ENCODE measurements at regions not wholly inside any gene's neighbourhood (a gene's known extent, or its start where the extent isn't known, plus 50 kb on each side); places are given as distances from the start of the nearest gene placed in this dataset.

DNA sequence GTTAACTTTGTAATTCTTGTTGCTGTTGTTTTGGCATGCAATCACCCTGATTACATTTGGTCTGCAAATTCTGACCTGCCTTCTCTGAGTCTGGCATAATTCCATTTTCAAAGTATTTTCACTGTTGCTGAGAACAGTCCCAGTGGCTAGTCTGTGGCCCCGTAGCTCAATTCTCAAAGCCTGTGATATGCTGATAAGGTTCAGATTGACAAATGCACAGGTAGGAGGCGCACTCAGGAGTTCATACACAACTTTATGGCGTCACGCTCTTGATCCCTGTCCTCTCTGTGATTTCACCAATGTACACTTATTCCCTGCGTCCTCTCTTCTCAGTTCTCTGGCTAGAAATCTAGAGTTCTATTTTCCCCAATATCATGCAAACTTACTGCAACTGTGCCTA, 376.6 kb upstream of the SLCO3A1 start:
- DNase-seq: no peak

DNA sequence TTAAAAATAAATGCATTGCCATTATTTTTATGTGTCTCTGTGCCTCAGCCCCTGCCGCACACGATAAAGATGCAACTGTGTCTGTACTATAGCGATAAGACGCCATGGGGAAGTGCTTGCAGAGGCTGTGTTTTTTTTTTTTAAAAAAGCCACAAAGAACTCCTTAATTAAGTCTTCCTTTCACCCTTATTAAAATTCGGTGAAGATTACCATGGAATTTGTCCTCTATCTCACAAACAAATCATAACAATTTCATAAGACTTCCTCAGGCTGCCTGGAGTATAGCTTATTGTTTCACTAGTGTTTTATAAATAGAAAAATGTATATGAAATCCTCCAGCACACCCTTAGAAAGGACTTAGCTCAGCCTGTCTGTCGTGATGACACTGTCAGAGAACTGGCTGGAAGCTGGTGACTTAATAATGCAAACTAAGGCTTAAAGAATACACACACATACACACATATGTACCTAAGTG, 374.8 kb upstream of the SLCO3A1 start:
- DNase-seq: no peak

DNA sequence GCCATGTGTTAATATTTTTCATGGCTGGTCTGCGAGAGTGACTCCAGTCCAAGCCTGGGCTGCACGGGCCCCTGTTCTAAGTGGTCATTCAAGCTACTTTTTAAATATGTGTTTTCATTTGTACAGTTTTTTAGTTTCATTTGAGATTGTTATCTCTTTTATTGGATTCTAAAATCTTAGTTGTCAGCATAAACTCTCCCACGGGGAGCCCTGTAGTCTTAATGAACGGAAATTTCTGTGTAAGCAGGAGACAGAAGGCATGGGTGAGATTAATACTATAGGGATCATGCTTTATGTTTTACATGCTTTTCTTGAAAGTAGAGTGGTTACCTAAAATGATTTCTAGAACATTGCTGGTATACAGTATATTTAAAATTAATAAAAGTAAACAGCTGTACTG, 373.1 kb upstream of the SLCO3A1 start:
- DNase-seq: no peak

DNA sequence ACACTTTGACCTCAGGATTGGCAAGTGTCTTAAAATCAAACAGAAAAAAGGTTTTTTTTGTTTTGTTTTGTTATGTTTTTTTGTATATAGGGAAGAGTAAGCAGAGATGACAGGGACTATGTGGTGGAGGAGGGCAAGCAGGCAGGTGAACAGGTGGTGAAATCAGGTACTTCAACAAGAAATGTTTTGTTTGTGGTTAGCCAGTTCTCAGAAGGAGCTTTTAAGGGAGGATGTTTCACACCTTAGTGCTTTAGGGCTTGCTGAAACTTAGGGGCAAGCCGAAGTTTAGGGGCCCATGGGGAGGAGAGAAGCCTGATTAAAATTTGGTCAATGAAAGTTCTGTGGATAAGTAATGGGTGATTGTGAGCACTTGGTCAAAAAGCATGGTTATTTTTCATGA, 370.7 kb upstream of the SLCO3A1 start:
- no peak for DNase-seq

DNA sequence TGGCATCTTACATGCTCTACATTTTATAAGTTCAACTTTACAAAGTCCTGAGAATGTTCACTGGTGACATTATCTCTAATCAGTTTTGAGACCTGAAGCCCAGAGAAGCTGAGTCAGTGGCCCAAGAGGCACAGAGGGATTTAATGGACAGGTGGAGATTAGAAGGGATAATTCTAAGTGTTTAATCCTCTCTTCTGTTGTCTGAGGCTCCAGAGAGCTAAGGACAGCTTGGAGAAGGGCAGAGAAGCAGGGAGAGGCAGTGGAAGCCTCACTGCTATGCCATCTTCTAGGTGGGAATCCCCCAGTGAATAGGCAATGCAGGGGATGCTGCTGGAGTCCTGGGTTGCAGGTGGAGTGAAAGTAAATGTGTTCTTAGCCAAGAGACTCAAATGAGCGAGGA, 369.4 kb upstream of the SLCO3A1 start:
- DNase-seq: no peak

DNA sequence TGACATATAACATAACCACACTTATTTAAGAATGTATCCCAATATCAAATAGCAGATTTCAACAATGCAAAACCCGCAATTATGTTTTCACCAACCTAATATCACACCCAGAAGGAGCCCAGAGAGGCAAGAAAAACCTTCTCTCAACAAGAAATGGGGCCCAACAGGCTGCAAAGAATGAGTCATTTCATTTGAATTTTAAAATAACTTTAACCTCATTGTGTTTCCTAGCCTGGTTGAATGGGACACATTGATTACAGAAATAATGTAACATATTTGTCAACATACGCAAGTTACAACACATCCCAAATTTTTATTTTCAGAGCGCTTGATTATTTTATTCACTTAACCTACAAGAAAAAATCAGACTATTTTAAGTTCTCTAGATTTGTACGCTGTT, 365.1 kb upstream of the SLCO3A1 start:
- no peak for DNase-seq

DNA sequence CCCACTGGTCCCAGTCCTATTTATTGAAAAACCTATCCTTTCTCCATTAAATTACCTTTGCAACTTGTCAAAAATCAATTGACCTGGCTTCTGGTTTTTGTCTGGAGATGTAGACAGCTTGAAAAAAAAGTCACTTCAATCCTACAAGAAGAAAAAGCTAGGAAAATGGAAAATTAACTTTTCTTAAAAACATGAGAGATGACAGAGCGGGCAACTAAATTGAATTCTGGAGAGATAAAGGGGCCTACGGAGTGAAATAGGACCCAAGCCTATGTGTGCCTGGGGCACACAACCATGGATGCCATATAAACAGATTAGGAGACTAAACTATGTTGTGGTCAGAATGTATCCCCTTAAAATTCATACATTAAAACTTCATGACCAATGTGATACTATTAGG, 363.3 kb upstream of the SLCO3A1 start:
- DNase-seq: no peak

DNA sequence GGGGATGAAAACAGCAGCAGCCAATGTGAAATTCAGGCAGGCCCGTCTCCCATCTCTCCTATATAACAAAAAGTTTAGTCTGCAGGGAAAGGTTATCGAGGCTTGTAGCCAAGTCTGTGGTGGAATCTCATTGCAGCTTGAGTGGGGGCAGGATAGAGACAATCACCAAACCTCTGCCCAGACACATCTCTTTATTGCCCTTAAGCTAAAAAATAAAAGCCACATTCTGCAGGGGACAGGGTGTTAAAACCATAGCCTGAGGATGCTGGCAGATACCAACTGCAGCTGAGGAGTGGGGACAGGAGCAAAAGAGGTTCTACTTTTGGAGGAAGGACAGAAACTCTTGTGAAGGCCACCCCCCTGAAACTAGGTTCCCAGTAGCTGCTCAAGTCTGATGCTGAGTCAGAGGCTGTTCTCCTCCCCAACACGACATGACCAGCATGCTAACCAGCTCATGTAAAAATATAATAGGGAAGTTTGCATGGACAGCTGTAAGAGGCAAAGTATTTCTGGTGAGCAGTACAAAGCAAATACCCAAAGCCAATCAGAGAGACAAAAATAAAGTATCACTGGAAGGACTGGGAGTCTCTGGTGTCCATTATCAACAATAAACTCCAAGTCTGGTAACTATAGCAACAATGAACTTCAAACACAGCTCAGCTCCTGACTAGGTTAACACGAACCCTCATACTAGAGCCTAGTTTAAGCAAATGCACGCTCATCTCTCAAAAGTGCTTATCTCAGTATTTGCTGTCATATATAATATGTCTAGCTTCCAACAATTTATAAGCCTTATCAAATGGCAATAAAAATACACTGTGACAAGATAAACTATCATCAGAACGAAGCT, 362.2 kb upstream of the SLCO3A1 start:
- no peak for DNase-seq

DNA sequence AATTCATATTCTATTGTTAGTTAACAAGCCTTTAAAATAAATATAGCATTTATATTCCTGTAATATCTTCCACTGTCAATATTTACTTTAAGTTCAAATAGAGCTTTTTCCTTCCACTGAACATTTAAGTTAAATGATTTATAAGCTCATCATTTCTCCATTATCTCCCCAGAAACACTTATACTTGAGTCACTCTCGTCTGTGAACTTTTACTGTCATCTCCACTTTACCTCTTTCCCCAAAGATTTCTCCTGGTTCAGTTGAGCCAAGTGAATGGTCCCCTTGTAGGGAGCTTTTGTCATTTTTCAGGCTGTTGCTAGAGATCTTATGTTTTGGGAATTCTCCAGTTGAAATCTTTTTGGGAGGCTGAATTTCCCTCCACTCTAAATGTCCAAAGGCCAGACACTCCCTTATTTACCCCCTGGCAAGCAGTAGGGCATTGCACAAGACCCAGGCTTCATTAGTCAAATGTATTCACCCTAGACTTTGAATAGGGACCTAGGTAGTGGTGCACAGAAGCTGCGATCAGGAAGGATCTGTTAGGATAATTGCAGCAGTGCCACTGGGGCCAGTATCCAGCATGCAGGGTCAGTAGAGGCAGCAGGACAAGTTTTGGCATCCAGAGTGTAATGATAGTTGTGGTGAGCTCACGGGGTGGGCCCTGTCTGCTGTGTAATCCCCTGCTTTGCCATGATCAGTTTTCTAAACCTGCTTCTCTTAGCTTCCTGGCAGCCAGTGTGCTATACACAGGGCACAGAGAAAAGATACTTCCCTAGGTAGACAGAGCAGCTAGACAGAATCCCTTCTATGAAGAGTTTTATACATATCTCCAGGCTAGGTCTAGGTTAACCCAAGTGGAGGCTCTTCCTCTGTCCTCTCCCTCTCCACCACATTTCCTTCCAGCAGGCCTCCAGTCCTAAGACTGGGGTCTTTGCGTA, 356.5 kb upstream of the SLCO3A1 start:
- no peak for DNase-seq

DNA sequence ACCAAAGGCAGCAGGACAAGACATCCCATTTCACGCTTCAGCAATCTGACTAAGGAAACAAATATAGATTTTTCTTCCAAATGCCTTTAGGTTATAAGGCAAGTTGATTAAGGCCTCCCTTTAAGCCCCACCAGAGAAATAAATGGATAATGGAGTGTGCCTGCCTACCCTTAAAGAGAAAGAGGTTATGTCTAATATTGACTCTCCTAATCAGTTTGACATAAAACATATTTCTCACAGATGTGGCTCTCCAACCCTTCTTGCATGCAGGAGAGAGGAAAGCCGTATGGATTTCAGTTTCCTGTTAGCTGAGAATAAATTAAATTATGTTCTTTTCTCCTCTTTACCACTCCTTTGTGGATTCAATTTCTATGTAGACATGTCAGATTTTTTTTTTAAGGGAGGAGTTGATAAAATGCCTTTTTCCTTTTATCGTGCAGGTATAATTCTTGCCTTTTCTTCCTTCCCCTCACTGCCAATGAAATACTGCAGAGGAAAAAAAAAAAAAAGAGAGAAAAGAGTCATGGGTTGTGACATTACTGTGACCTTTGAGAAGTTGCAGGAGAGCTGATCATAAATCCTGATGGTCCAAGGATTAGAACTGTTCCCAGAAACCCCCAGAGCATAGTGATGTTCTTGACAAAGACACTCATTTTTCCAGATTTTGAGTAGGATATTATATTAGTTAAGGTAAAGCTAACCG, 355.3 kb upstream of the SLCO3A1 start:
- no peak for DNase-seq

DNA sequence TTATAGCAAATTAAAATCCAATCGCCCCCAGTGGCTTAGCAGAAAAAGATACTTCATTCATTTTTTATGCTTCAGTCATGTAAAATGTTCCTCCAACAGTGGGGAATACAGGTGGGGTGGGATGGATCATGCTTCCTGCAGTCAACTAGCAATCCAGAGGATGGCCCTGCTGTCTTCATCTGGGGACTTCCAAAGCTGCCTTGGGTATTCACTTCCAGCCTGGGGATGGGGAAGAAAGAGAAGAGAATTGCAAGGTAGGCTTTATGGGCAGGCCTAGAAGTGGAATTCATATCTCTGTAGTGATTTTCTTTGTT, 354.8 kb upstream of the SLCO3A1 start:
- no peak for DNase-seq

DNA sequence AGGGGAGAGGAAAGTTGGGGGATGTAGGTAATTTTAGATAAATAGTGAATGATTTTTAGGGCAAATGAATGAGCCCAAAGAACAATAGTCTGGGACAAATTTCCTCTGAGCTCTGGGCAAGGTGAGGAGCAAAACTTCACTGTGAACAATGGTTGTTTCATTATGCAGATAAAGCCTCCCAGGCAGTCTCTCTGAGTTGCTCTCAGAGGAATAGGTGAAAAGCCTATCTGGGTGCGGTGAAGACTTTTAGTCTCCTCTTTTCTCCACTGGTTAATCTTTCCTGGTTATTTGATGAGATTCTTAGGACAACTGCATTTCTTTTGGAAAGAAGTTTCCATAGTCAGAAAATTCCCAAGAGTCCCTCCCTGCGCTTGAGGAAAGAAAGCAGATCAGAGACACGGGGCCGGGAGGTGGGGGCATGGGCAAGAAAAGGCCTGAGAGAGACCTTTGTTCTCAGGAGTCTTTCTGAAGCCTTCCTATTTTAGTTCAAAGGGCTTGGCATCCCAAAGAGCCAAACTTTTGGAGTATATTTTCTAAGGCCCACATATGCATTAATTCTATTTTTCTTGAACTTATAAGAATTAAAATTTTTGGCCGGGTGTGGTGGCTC, 353.6 kb upstream of the SLCO3A1 start:
- no peak for DNase-seq

DNA sequence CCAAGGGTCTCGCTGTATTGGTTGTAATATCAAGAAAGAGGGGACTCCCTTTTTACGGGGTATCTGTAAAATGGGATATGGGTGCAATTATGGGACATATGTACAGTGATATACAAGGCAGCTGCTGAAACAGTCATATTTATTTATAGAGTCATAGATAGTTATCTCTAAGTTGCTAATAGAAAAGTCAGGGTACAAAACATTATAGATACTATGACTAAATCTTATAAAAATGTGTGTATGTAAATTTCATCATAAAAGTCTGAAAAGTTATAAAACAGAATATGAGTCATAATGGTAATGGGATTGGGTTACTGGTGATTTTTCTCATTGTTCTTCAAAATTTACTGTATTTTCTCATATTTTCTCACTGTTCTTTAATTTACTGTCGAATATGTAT, 344.9 kb upstream of the SLCO3A1 start:
- DNase-seq: no peak

DNA sequence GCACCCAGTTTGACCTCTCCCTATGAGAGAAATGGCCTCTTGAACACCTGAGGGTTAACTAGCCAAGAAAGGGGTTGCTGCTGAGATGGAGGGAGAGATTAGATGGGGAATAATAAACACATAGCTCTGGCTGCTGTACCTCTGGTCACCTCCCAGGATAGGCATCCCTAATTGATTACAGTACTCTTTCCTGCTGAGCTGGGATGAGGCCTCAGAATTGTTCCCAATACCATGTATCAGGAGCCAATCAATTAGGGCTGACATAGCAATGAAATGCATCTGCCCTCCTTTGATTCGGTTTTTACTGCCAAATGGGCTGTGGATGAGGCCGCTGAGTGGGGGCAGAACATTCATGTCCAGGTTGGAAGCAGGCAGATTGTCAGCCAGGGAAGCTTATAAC, 339.4 kb upstream of the SLCO3A1 start:
- no peak for DNase-seq

DNA sequence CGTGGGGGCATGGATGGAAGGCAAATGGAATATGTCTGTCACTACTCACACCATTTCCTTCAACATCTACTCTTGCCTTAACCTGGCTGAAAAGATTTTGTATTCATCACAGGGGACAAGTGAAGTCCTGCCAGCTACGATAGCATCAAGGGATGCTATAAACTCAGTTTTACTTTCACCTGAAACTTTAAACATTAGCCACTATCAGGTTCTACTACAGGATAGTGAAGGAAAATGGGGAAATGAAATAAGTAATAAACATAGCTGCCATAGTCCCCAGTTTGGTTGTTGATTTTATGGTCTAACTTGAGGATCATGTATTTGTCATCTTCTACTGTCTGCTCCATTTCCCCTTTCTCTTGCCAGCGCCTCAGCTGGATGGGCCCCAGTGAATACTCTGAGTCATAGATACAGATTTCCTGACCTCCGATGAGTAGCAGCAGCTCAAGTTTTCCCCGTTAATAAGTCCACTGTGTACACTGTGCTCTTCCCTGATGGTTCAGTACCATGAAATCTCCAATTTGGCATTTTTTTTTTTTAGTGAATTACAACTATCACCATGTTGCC, 338.2 kb upstream of the SLCO3A1 start:
- no peak for DNase-seq

DNA sequence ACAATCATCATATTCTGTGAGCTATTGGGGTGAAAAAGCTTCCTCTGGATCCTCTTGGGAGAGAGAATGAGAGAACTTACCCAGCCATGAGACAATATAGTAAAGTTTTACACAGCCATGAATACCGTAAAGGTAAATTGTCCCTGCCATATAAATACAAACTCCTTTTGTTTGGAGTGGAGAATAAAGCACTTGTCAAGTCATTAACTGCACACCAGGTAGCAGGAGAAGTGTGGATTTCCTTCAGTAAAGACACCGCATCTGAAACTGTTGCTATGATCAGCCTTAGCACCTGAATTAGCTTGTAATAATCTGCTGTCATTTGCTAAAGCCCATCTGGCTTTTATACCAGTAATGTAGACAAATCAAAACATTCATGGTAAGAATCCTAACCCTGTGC, 336.6 kb upstream of the SLCO3A1 start:
- no peak for DNase-seq

DNA sequence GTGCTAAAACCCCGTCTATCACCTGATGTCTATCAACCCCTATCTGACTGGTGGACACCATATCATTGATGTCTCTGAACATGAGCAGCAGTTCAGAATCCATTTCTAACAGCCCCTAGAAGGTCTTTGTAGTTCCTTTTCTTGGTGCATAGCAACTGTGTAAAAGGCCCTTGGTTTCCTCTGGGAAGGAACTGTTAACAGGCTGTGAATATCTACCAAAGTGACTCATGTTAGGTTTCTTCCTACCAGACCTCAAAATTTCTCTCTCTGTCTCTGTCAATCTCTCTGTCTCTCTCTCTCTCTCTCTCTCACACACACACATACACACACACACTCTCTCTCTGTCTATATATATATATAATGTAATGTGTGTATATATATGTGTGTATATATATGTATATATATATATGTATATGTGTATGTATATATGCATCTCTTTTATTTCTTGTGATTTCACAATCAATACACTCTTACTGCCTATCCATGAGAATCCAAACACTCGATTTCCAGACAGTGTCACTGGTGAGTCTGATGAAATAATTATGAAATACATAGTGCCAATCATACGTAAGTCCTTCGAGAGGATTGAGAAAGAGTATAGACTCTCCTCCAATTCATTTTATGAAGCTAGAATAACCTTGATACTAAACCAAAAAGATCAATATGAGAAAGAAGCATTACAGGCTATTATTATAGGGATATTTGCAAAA, 335.9 kb upstream of the SLCO3A1 start:
- DNase-seq: no peak

DNA sequence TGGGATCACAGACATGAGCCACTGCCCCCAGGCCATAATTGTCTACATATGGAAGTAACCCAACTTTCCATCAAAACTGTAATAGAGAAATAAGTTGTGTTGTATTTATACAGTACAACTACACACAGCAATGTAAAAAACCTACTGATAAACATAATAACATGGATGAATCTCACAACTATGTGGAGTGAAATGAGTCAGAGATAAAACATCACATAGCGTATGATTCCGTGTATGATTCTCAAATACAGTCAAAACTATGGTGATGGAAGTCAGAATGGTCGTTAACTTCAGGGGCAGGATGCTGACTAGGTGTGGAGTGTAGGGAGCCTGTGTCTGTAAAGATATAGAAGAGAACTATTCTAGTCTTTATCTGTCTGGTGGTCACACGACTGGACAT, 332.7 kb upstream of the SLCO3A1 start:
- DNase-seq: no peak

DNA sequence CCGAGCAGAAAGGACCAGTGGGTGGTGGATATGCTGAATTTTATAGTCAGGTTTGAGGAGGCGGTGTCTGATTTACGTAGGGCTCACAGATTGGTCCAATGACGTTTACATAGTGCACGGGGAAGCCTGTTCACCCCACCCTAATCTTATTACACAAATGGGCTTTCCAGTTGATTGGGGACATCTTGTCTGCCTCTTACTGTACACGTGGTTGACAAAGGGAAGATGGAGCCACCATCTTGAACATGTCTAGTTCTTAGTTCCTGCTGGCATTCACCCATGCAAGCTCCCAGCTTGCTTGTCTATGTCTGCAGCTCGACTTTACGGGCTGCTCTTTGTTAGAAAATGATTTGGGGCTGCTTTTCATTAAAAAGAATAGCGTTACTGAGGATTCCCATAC, 332.0 kb upstream of the SLCO3A1 start:
- no peak for DNase-seq

DNA sequence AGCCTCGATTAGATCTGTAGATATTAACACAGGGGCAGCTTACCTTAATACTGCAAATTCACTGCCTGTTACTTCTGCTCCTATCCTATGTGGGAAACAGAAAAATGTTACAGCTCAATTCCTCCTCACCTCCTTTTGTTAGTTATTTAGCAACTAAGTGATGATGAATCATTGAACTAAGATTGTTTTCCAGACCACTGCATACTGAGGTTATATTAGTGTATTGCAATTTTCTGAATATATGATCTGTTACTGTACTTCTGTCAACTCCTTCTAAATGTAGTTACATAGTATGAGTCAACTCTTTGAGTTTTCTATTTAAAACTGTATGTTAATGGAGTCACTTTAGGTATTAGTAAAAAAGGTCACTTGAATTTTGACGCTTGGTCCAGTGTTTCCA, 331.5 kb upstream of the SLCO3A1 start:
- DNase-seq: no peak

DNA sequence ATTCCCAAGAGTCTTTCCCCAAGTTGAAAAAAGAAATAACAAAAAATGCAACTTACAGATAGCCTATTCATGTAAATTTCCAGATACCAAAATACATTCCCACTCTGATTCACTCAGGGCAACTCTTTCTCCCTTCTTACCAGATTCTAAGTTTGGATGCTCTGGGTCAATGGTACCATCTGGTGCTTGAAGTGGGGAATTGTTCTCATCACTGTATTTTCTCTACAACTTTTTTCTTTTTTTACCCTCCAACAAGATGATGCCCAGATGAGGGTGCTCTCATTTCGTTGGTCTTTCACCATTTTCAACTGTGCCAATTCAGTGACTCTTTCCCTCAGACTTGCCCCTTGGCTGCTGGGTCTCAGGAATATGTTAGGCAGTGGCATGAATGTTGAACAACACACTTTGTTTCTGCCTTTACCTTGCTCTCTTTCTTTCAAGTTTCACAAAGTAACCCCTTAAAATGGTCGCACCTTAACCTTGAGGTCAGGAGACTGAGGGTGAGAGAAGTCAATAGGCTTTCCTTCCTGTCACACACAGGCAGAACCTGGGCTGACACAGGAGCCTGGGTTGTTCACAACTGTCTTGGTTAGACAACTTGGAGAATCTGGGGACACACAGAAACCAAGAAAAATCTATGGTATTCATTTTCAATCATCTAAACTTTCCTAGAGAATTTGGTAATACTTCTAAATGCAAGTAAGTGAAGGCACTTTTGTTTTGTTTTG, 330.7 kb upstream of the SLCO3A1 start:
- no peak for DNase-seq
